Stimulated activated naive CD8-positive, alpha-beta T cell treated with anti-CD3 and anti-CD28 coated beads, Interleukin-15, Interleukin-2, amounts not matched to agents 100 U/mL and 50 U/mL, for 24 hours (primary cell): ENCODE measurements at regions not wholly inside any gene's neighbourhood (a gene's known extent, or its start where the extent isn't known, plus 50 kb on each side); places are given as distances from the start of the nearest gene placed in this dataset.
"Not testable (repeated sequence)": the region's sequence is repeated elsewhere in the genome, so short reads cannot be mapped to it uniquely, and the experiment has no call there.

Source experiments
- ATAC-seq: fragments of 150-1000 bp; cut with Tn5 transposase; one replicate; pipeline ENCODE4 v1.10.0; 2021
- DNase-seq: peaks from one replicate; pipeline ENCODE4 v3.0.0; 2021

- ATAC-seq (no peak), DNase-seq (no peak)
Measured at GRCh38 chr2:212913640-212914306, 237.6 kb downstream of the IKZF2 start.

GRCh38 chr2:212912445-212913103, 238.8 kb downstream of the IKZF2 start:
- DNase-seq (no peak), ATAC-seq (no peak)

GRCh38 chr2:212911011-212911410, 240.4 kb downstream of the IKZF2 start:
- ATAC-seq (peak; percentile 55), DNase-seq (no peak)

- DNase-seq (no peak), ATAC-seq (no peak)
Measured at GRCh38 chr2:212908682-212909435, 242.6 kb downstream of the IKZF2 start.

GRCh38 chr2:212908031-212908430, 243.4 kb downstream of the IKZF2 start:
- ATAC-seq (no peak), DNase-seq (no peak)

- ATAC-seq, result no peak
- no peak for DNase-seq
Measured at GRCh38 chr2:212906620-212907019, 244.8 kb downstream of the IKZF2 start.

GRCh38 chr2:212905640-212906201, 245.7 kb downstream of the IKZF2 start:
- ATAC-seq, result no peak
- no peak for DNase-seq

- no peak for DNase-seq
- no peak for ATAC-seq
Measured at GRCh38 chr2:212904646-212905045, 246.8 kb downstream of the IKZF2 start.

GRCh38 chr2:212903413-212903812, 248.0 kb downstream of the IKZF2 start:
- ATAC-seq (no peak), DNase-seq (no peak)

GRCh38 chr2:212902421-212902820, 249.0 kb downstream of the IKZF2 start:
- DNase-seq (no peak), ATAC-seq (no peak)

- no peak for ATAC-seq
- DNase-seq, result no peak
Measured at GRCh38 chr2:212901604-212902275, 249.7 kb downstream of the IKZF2 start.

- ATAC-seq, result no peak
- no peak for DNase-seq
Measured at GRCh38 chr2:212900715-212901114, 250.7 kb downstream of the IKZF2 start.

- no peak for DNase-seq
- ATAC-seq, result no peak
Measured at GRCh38 chr2:212898011-212898410, 253.4 kb downstream of the IKZF2 start.

- DNase-seq (no peak), ATAC-seq (no peak)
Measured at GRCh38 chr2:212897296-212897695, 254.1 kb downstream of the IKZF2 start.

GRCh38 chr2:212894026-212894425, 257.4 kb downstream of the IKZF2 start:
- ATAC-seq (no peak), DNase-seq (no peak)

- no peak for ATAC-seq
- no peak for DNase-seq
Measured at GRCh38 chr2:212893216-212893615, 258.2 kb downstream of the IKZF2 start.

GRCh38 chr2:212892193-212892592, 259.2 kb downstream of the IKZF2 start:
- DNase-seq (no peak), ATAC-seq (no peak)

GRCh38 chr2:212891580-212891979, 259.8 kb downstream of the IKZF2 start:
- DNase-seq (no peak), ATAC-seq (no peak)

- ATAC-seq (no peak), DNase-seq (no peak)
Measured at GRCh38 chr2:212882626-212883025, 268.8 kb downstream of the IKZF2 start.

- ATAC-seq, DNase-seq: not testable (repeated sequence)
Measured at GRCh38 chr2:212876556-212876955, 274.9 kb downstream of the IKZF2 start.

GRCh38 chr2:212875950-212876349, 275.5 kb downstream of the IKZF2 start:
- not testable (repeated sequence) for DNase-seq, ATAC-seq

- ATAC-seq (no peak), DNase-seq (no peak)
Measured at GRCh38 chr2:212873256-212873655, 278.2 kb downstream of the IKZF2 start.
